ENCODE measurements at regions not wholly inside any gene's neighbourhood (a gene's known extent, or its start where the extent isn't known, plus 50 kb on each side); places are given as distances from the start of the nearest gene placed in this dataset.
"Not testable (repeated sequence)": the region's sequence is repeated elsewhere in the genome, so short reads cannot be mapped to it uniquely, and the experiment has no call there.

GRCh38 chr14:106039400-106039799 is 513.0 kb downstream of the TMEM121 start:
- Histone ChIP-seq H3K27me3 (no peaks in the 10 kb centered on the region), H3K27ac (no peak overlapping the region), H3K4me1 (peaks cover 0 to 34% (median 11%) of the 10 kb centered on the region in 10 experiments; a peak in 12 of 20 replicates), H3K9me3 (replicated peaks in 1 of 11) (no peaks in the 10 kb centered on the region), H3K4me3 (no peak overlapping the region), H3K36me3 (no peaks in the 10 kb centered on the region), H3K4me2 (no peak overlapping the region), H4K20me1 (no peaks in the 10 kb centered on the region), H3K9ac (no peak overlapping the region)
- no peak for TF ChIP-seq Cebpa-rat (IDR thresholded peaks at IDR 0.05)

- H3K4me1 ChIP-seq, result peaks cover 0 to 22% (median 12%) of the 10 kb centered on the region in 10 experiments; a peak in 13 of 20 replicates
- no peaks in the 10 kb centered on the region for H3K36me3 ChIP-seq
- H3K4me2 ChIP-seq, result peak overlapping the region in 8 of 11 experiments; percentile 23 to 80 (median 64); a peak in 14 of 22 replicates
- H3K9me3 ChIP-seq (replicated peaks in 1 of 11), result no peaks in the 10 kb centered on the region
- H3K4me3 ChIP-seq, result no peak overlapping the region
- H3K27me3 ChIP-seq, result no peaks in the 10 kb centered on the region
- no peak for TF ChIP-seq Cebpa-rat (IDR thresholded peaks at IDR 0.05)
- H3K9ac ChIP-seq, result no peak overlapping the region
- H4K20me1 ChIP-seq, result no peaks in the 10 kb centered on the region
- no peak overlapping the region for H3K27ac ChIP-seq
Measured at GRCh38 chr14:106044515-106044914, 518.1 kb downstream of the TMEM121 start.

DNA sequence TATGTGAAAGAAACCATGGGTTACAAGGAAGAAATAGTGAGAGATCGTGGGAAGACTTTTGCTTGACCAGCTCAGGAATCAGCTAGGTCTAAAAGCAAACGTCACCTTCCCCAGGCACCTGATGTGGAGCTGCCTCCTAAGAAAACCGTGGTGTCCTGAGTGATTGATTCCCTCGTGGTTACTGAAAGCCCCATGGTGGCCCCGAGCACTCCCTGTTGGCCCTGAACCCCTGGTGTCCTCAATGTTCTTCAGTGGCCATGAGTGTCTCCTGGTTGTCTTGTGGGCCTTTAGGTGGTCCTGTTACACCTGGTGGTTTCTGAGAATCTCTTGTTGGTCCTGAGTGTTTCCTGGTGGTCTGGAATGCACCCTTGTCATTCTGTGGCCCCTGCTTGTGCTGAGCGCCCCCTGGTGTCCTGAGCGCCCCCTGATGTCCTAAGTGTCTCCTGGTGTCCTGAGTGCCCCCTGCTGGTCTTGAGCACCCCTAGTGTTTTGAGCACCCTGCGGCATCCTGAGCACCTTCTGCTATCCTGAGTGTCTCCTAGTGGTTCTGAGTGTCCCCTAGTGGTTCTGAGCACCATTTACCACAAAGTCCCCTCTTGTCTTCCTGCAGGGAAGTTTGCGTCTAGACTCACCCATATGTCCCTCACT is 518.7 kb downstream of the TMEM121 start:
- no peak overlapping the region for H3K27ac ChIP-seq
- H4K20me1 ChIP-seq, result no peaks in the 10 kb centered on the region
- H3K9ac ChIP-seq, result no peak overlapping the region
- H3K27me3 ChIP-seq, result no peaks in the 10 kb centered on the region
- no peak overlapping the region for H3K4me3 ChIP-seq
- peak overlapping the region in 8 of 11 experiments; percentile 23 to 80 (median 64); a peak in 14 of 22 replicates for H3K4me2 ChIP-seq
- no peak for TF ChIP-seq Cebpa-rat (IDR thresholded peaks at IDR 0.05)
- no peaks in the 10 kb centered on the region for H3K9me3 ChIP-seq (replicated peaks in 1 of 11)
- no peaks in the 10 kb centered on the region for H3K36me3 ChIP-seq
- peaks cover 0 to 22% (median 12%) of the 10 kb centered on the region in 10 experiments; a peak in 13 of 20 replicates for H3K4me1 ChIP-seq

DNA sequence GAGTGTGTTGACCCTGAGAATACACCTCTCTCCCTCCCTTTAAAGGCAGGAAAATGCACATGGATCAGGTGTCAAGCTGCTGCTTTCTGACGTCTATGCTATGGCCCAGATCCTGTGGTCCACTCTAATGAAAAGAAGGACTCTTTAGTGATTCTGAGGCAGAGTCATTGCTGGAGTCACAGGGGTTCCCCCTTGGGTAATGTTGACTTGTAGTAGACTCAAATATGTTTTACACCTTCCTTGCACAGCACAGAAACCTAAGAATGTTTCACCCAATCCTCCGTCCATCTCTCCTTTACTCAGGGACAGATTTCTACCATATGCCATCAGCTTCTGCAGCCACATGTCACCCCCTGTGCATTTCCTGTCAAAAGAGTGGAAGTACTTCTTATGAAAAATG is 525.4 kb downstream of the TMEM121 start:
- no peak overlapping the region for H3K4me2 ChIP-seq
- no peaks in the 10 kb centered on the region for H4K20me1 ChIP-seq
- H3K4me3 ChIP-seq, result no peak overlapping the region
- H3K27me3 ChIP-seq, result no peaks in the 10 kb centered on the region
- H3K27ac ChIP-seq, result no peak overlapping the region
- H3K36me3 ChIP-seq, result no peaks in the 10 kb centered on the region
- H3K9me3 ChIP-seq (replicated peaks in 1 of 11), result 0 out of 22 replicates have a peak, but pooled peaks cover 0 to 3% (median 0%) of the 10 kb centered on the region in 11 experiments
- H3K4me1 ChIP-seq, result peaks cover 0 to 13% (median 8%) of the 10 kb centered on the region in 10 experiments; a peak in 11 of 20 replicates
- H3K9ac ChIP-seq, result no peak overlapping the region
- no peak for TF ChIP-seq Cebpa-rat (IDR thresholded peaks at IDR 0.05)

- 0 out of 22 replicates have a peak, but pooled peaks cover 0 to 3% (median 0%) of the 10 kb centered on the region in 11 experiments for H3K9me3 ChIP-seq (replicated peaks in 1 of 11)
- no peak overlapping the region for H3K9ac ChIP-seq
- peaks cover 0 to 34% (median 17%) of the 10 kb centered on the region in 10 experiments; a peak in 11 of 20 replicates for H3K4me1 ChIP-seq
- H3K27me3 ChIP-seq, result no peaks in the 10 kb centered on the region
- no peaks in the 10 kb centered on the region for H3K36me3 ChIP-seq
- TF ChIP-seq Cebpa-rat (IDR thresholded peaks at IDR 0.05), result no peak
- H3K4me2 ChIP-seq, result peak overlapping the region in 7 of 11 experiments; percentile 6 to 47 (median 31); a peak in 7 of 22 replicates
- no peaks in the 10 kb centered on the region for H4K20me1 ChIP-seq
- H3K27ac ChIP-seq, result no peak overlapping the region
- H3K4me3 ChIP-seq, result no peak overlapping the region
Measured at GRCh38 chr14:106055289-106055688, 528.9 kb downstream of the TMEM121 start.

- Histone ChIP-seq H3K36me3 (no peaks in the 10 kb centered on the region), H3K9me3 (replicated peaks in 1 of 11) (0 out of 22 replicates have a peak, but pooled peaks cover 0 to 3% (median 0%) of the 10 kb centered on the region in 11 experiments), H3K4me1 (peaks cover 0 to 63% (median 35%) of the 10 kb centered on the region in 10 experiments; a peak in 15 of 20 replicates), H3K9ac (no peak overlapping the region), H3K27ac (no peak overlapping the region), H3K4me2 (peak overlapping the region in 7 of 11 experiments; percentile 9 to 54 (median 28); a peak in 11 of 22 replicates), H4K20me1 (no peaks in the 10 kb centered on the region), H3K27me3 (no peaks in the 10 kb centered on the region), H3K4me3 (no peak overlapping the region)
- no peak for TF ChIP-seq Cebpa-rat (IDR thresholded peaks at IDR 0.05)
Measured at GRCh38 chr14:106058342-106058741, 532.0 kb downstream of the TMEM121 start.

DNA sequence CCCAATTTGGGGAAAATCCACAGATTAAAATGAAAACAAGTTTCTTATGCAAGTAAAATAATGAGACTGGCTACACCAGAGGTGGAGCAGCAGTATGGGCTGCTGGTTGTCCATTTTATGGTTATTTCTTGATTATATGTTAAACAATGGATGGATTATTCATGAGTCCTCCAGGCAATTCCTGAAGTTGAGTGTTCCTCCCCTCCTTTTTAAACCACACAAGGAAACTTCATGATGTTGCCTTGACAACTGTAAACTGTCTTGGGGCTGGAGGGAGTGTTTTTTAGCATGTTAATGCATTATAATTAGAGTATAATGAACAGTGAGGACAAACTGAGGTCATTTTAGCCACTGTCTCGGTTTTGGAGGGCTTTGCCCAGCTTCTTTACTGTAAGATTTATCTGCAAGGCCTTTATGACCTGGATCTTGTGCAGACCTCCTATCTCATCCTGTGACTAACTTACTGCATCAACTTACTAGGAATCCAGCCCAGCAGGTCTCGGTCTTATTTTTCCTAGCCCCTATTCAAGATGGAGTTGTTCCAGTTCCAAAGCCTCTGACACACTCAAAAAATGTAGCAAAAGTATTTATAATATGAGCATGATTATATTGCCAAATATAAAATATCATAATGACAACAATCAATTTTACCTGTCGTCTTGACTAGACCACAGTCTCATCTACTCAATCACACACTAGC is 534.0 kb downstream of the TMEM121 start:
- Histone ChIP-seq H3K27ac (no peak overlapping the region), H3K4me1 (peaks cover 0 to 58% (median 31%) of the 10 kb centered on the region in 10 experiments; a peak in 14 of 20 replicates), H3K4me3 (no peak overlapping the region), H3K36me3 (no peaks in the 10 kb centered on the region), H3K27me3 (no peaks in the 10 kb centered on the region), H3K9ac (no peak overlapping the region), H3K9me3 (replicated peaks in 1 of 11) (0 out of 22 replicates have a peak, but pooled peaks cover 0 to 3% (median 0%) of the 10 kb centered on the region in 11 experiments), H3K4me2 (peak overlapping the region in 3 of 11 experiments; percentile 32 to 54 (median 37); a peak in 2 of 22 replicates), H4K20me1 (no peaks in the 10 kb centered on the region)
- no peak for TF ChIP-seq Cebpa-rat (IDR thresholded peaks at IDR 0.05)

DNA sequence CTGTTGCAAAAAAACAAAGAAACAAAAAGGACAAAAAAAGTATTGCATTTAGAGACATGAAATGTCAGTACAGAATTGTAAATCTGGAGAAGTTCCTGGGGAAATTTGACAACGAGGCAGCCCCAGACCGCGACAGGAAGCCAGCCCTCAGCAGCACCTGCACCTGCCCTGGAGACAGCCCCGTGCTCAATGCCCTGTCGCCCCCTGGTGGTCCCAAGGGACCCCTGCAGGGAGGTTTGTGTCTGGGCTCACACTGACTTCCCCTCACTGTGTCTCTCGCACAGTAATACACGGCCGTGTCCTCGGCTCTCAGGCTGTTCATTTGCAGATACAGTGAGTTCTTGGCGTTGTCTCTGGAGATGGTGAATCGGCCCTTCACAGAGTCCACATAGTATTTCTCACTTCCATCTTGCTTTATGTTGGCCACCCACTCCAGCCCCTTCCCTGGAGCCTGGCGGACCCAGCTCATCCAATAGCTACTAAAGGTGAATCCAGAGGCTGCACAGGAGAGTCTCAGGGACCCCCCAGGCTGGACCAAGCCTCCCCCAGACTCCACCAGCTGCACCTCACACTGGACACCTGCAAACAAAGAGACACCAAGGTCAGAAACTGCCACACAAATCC is 535.6 kb downstream of the TMEM121 start:
- not testable (repeated sequence) for H3K9me3 ChIP-seq (replicated peaks in 1 of 11); H3K36me3 ChIP-seq; H3K9ac ChIP-seq; H3K27me3 ChIP-seq; H3K27ac ChIP-seq; H3K4me3 ChIP-seq; H4K20me1 ChIP-seq
- peaks cover 0 to 55% (median 29%) of the 10 kb centered on the region in 10 experiments; a peak in 14 of 20 replicates for H3K4me1 ChIP-seq
- H3K4me2 ChIP-seq, result peak overlapping the region in 8 of 11 experiments; percentile 23 to 68 (median 54); a peak in 13 of 22 replicates

All from BLaER1 treated with 17β-estradiol and CSF1 and Interleukin-3, amounts not matched to agents 10 nM and 100 nM (cell line).